ENCODE measurements at regions not wholly inside any gene's neighbourhood (a gene's known extent, or its start where the extent isn't known, plus 50 kb on each side); places are given as distances from the start of the nearest gene placed in this dataset.

DNA sequence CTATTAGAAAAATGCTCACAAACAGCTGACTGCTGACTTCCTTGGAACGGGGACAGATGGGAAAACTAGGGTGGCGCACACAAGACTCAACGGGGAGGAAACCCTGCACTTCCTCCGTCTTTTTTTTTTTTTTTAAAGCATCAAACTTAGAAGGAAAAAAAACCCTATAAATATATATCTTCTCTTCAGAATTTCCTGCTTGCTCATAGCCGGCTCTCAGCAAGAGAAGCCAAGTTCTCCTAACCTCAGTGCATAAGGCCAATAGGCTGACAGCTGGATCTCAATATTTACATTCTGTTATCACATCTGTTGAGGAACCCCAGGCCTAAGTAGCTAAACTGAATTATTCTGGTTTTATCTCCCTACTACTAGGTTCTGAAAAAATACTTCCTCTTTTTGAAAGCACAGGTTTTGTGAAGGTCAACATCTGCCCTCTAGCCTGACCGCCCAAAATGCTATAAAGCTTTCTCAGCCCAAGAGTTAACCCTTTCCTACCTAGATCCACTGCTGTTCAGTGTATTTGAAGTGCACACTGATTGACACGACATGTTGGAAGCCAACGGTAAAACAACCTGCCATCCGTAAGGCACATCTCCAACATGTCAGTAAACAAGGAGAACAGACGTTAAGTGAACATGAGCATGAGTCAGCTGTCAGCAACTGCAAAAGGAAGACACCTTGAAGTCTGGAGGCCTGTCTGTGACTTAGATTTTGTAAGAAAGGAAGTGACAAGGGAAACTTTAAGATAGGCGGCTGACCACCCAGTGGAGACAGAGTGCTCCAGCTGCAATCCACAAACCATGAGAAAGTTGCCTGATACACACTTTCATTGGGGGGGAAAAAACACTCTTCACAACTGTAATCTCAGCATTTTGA is 83.8 kb downstream of the EBLN1 start (continued):
- TF ChIP-seq GATAD2A (IDR thresholded peaks at IDR 0.05) = peak; percentile 94
- TF ChIP-seq, protein P1, sequence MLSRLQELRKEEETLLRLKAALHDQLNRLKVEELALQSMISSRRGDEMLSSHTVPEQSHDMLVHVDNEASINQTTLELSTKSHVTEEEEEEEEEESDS (CRISPR knock-in tag; IDR thresholded peaks at IDR 0.05) = no peak
- TF ChIP-seq ETV1 (tag; conservative IDR thresholded peaks at IDR 0.05; ENCODE audit: low read depth) = no peak; the same call in none of the 2 replicates
- no peak for TF ChIP-seq ZNF12 (CRISPR knock-in tag; IDR thresholded peaks at IDR 0.05)
- TF ChIP-seq ILF3 (IDR thresholded peaks at IDR 0.05; ENCODE audit: borderline replicate concordance) = no peak
- no peak for TF ChIP-seq RBFOX2 (IDR thresholded peaks at IDR 0.05; ENCODE audit: low read depth, low read length)
- TF ChIP-seq, protein P2, sequence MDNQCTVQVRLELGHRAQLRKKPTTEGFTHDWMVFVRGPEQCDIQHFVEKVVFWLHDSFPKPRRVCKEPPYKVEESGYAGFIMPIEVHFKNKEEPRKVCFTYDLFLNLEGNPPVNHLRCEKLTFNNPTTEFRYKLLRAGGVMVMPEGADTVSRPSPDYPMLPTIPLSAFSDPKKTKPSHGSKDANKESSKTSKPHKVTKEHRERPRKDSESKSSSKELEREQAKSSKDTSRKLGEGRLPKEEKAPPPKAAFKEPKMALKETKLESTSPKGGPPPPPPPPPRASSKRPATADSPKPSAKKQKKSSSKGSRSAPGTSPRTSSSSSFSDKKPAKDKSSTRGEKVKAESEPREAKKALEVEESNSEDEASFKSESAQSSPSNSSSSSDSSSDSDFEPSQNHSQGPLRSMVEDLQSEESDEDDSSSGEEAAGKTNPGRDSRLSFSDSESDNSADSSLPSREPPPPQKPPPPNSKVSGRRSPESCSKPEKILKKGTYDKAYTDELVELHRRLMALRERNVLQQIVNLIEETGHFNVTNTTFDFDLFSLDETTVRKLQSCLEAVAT (IDR thresholded peaks at IDR 0.05) = peak in 1 of 2 experiments; percentile 77; a peak in 2 of 4 replicates
- TF ChIP-seq ATF7 (IDR thresholded peaks at IDR 0.05) = peak; percentile 78
- TF ChIP-seq, protein P3, sequence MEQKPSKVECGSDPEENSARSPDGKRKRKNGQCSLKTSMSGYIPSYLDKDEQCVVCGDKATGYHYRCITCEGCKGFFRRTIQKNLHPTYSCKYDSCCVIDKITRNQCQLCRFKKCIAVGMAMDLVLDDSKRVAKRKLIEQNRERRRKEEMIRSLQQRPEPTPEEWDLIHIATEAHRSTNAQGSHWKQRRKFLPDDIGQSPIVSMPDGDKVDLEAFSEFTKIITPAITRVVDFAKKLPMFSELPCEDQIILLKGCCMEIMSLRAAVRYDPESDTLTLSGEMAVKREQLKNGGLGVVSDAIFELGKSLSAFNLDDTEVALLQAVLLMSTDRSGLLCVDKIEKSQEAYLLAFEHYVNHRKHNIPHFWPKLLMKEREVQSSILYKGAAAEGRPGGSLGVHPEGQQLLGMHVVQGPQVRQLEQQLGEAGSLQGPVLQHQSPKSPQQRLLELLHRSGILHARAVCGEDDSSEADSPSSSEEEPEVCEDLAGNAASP (IDR thresholded peaks at IDR 0.05) = no peak
- TF ChIP-seq NCOA4 (IDR thresholded peaks at IDR 0.05; ENCODE audit: partially characterized antibody) = no peak
- peak; percentile 96 for TF ChIP-seq LEF1 (IDR thresholded peaks at IDR 0.05)
- peak; percentile 41; the same call in 1 of the 2 replicates for TF ChIP-seq NR2C1 (IDR thresholded peaks at IDR 0.05)
- TF ChIP-seq NR2C1 (tag; IDR thresholded peaks at IDR 0.05) = peak; percentile 66
- no peak for TF ChIP-seq E2F3 (CRISPR knock-in tag; IDR thresholded peaks at IDR 0.05)
- TF ChIP-seq, protein P4, sequence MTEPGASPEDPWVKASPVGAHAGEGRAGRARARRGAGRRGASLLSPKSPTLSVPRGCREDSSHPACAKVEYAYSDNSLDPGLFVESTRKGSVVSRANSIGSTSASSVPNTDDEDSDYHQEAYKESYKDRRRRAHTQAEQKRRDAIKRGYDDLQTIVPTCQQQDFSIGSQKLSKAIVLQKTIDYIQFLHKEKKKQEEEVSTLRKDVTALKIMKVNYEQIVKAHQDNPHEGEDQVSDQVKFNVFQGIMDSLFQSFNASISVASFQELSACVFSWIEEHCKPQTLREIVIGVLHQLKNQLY (CRISPR knock-in tag; conservative IDR thresholded peaks at IDR 0.05) = no peak
- no peak for TF ChIP-seq ZKSCAN3 (CRISPR knock-in tag; IDR thresholded peaks at IDR 0.05)
- TF ChIP-seq NFATC3 (IDR thresholded peaks at IDR 0.05) = peak; percentile 60; the same call in 1 of the 2 replicates
- no peak for TF ChIP-seq ZNF79 (CRISPR knock-in tag; IDR thresholded peaks at IDR 0.05; ENCODE audit: low read depth)
- no peak for TF ChIP-seq ZNF174 (CRISPR knock-in tag; IDR thresholded peaks at IDR 0.05)
- TF ChIP-seq PRMT5 (CRISPR knock-in tag; IDR thresholded peaks at IDR 0.05) = no peak
- peak; percentile 90 for TF ChIP-seq EHMT2 (IDR thresholded peaks at IDR 0.05)
- no peak for TF ChIP-seq ZBTB8A (IDR thresholded peaks at IDR 0.05; ENCODE audit: partially characterized antibody)
- no peak for TF ChIP-seq RBM34 (IDR thresholded peaks at IDR 0.05; ENCODE audit: borderline replicate concordance, insufficient read depth, low read length)
- no peak for TF ChIP-seq MCM2 (IDR thresholded peaks at IDR 0.05; ENCODE audit: low read depth)
- TF ChIP-seq TARDBP (IDR thresholded peaks at IDR 0.05) = no peak
- no peak for TF ChIP-seq ZBTB7A (IDR thresholded peaks at IDR 0.05; ENCODE audit: borderline replicate concordance, control insufficient read depth, low read depth, low read length)
- no peak for TF ChIP-seq TCFL5 (CRISPR knock-in tag; conservative IDR thresholded peaks at IDR 0.05)
